ENCODE measurements at regions not wholly inside any gene's neighbourhood (a gene's known extent, or its start where the extent isn't known, plus 50 kb on each side); places are given as distances from the start of the nearest gene placed in this dataset.

- no peaks in the 10 kb centered on the region for H3K4me1 ChIP-seq (ENCODE audit: insufficient read depth, low read length, poor library complexity, severe bottlenecking)
- H3K27me3 ChIP-seq (ENCODE audit: insufficient read depth, low read length, poor library complexity, severe bottlenecking) = no peaks in the 10 kb centered on the region
- H3K9me2 ChIP-seq (replicated peaks; ENCODE audit: low read depth, low read length) = no peaks in the 10 kb centered on the region
- H3K4me3 ChIP-seq (ENCODE audit: low read length, poor library complexity, severe bottlenecking) = no peak overlapping the region
- TF ChIP-seq, protein P1, sequence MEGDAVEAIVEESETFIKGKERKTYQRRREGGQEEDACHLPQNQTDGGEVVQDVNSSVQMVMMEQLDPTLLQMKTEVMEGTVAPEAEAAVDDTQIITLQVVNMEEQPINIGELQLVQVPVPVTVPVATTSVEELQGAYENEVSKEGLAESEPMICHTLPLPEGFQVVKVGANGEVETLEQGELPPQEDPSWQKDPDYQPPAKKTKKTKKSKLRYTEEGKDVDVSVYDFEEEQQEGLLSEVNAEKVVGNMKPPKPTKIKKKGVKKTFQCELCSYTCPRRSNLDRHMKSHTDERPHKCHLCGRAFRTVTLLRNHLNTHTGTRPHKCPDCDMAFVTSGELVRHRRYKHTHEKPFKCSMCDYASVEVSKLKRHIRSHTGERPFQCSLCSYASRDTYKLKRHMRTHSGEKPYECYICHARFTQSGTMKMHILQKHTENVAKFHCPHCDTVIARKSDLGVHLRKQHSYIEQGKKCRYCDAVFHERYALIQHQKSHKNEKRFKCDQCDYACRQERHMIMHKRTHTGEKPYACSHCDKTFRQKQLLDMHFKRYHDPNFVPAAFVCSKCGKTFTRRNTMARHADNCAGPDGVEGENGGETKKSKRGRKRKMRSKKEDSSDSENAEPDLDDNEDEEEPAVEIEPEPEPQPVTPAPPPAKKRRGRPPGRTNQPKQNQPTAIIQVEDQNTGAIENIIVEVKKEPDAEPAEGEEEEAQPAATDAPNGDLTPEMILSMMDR (conservative IDR thresholded peaks at IDR 0.05; ENCODE audit: low read length) = no peak
- no peak for TF ChIP-seq EZH2phosphoT487 (IDR thresholded peaks at IDR 0.05; ENCODE audit: borderline replicate concordance)
- H4K20me1 ChIP-seq (ENCODE audit: insufficient read depth, low read length, poor library complexity, severe bottlenecking) = no peaks in the 10 kb centered on the region
- H3K9ac ChIP-seq (ENCODE audit: low read depth, low read length, poor library complexity, severe bottlenecking) = no peak overlapping the region
- no peaks in the 10 kb centered on the region for H3K9me3 ChIP-seq (ENCODE audit: insufficient read depth, low read depth, low read length)
- no peaks in the 10 kb centered on the region for H3K36me3 ChIP-seq (ENCODE audit: insufficient read depth, low read length)
- no peak overlapping the region for H3K4me2 ChIP-seq (ENCODE audit: low read depth, low read length, poor library complexity, severe bottlenecking)
- H3K79me2 ChIP-seq (ENCODE audit: insufficient read depth, low read length) = no peaks in the 10 kb centered on the region
- no peaks in the 10 kb centered on the region for H3F3A ChIP-seq (ENCODE audit: low read depth)
- H2AFZ ChIP-seq (ENCODE audit: low read length) = no peak overlapping the region
Measured at GRCh38 chr1:209399800-209400199, 183.7 kb upstream of the CAMK1G start.

DNA sequence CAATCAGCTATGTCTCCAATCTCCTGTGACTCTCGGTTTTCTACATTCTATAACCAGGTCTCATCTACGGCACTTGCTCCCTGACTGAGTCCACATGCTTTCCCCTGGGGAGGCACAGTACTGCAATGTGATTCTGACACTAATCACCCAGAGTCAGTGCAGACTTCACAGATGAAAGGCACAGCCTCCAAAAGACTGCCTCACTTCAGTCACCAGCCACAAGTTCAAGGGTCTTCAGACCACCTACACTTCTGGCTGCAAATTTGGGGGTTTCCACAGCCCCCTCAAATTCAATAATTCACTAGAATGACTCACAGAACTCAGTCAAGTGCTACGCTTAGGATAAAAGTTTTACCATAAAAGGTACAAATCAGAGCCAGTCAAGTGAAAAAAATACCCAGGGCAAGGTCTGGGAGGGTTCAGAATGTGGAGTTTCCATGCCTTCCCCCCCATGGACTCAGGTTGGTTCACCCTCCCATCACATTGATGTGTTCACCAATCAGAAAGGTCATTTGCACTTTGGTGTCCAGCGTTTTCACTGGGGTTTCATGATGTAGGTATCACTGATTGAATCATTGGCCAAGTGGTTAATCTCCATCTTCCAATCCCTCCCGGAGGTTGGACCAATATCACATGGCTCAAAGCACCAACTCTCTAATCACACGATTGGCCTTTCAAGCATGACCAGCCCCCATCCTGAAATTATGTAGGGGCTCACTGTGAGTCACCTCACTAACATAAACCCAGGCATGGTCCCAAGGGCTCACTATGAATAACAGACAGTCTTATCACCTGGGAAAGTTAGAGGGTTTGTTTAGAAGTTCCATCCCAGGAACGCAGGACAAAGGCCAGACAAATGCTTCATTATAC lies 182.9 kb upstream of the CAMK1G start:
- Histone ChIP-seq H2AFZ (ENCODE audit: low read length) (no peak overlapping the region), H3K9me3 (ENCODE audit: insufficient read depth, low read depth, low read length) (no peaks in the 10 kb centered on the region), H3K36me3 (ENCODE audit: insufficient read depth, low read length) (no peaks in the 10 kb centered on the region), H3K9me2 (replicated peaks; ENCODE audit: low read depth, low read length) (no peaks in the 10 kb centered on the region), H3K9ac (ENCODE audit: low read depth, low read length, poor library complexity, severe bottlenecking) (no peak overlapping the region), H3K4me3 (ENCODE audit: low read length, poor library complexity, severe bottlenecking) (no peak overlapping the region), H3F3A (ENCODE audit: low read depth) (no peaks in the 10 kb centered on the region), H3K4me1 (ENCODE audit: insufficient read depth, low read length, poor library complexity, severe bottlenecking) (no peaks in the 10 kb centered on the region), H3K79me2 (ENCODE audit: insufficient read depth, low read length) (no peaks in the 10 kb centered on the region), H3K27me3 (ENCODE audit: insufficient read depth, low read length, poor library complexity, severe bottlenecking) (no peaks in the 10 kb centered on the region), H3K4me2 (ENCODE audit: low read depth, low read length, poor library complexity, severe bottlenecking) (no peak overlapping the region), H4K20me1 (ENCODE audit: insufficient read depth, low read length, poor library complexity, severe bottlenecking) (no peaks in the 10 kb centered on the region)
- TF ChIP-seq, protein P1 (conservative IDR thresholded peaks at IDR 0.05; ENCODE audit: low read length) = no peak
- TF ChIP-seq EZH2phosphoT487 (IDR thresholded peaks at IDR 0.05; ENCODE audit: borderline replicate concordance) = no peak

- no peaks in the 10 kb centered on the region for H3K9me2 ChIP-seq (replicated peaks; ENCODE audit: low read depth, low read length)
- no peak overlapping the region for H3K9ac ChIP-seq (ENCODE audit: low read depth, low read length, poor library complexity, severe bottlenecking)
- no peak overlapping the region for H3K4me2 ChIP-seq (ENCODE audit: low read depth, low read length, poor library complexity, severe bottlenecking)
- H3K36me3 ChIP-seq (ENCODE audit: insufficient read depth, low read length) = no peaks in the 10 kb centered on the region
- H3K27me3 ChIP-seq (ENCODE audit: insufficient read depth, low read length, poor library complexity, severe bottlenecking) = no peaks in the 10 kb centered on the region
- H2AFZ ChIP-seq (ENCODE audit: low read length) = no peak overlapping the region
- no peaks in the 10 kb centered on the region for H3F3A ChIP-seq (ENCODE audit: low read depth)
- H3K4me3 ChIP-seq (ENCODE audit: low read length, poor library complexity, severe bottlenecking) = no peak overlapping the region
- no peaks in the 10 kb centered on the region for H3K4me1 ChIP-seq (ENCODE audit: insufficient read depth, low read length, poor library complexity, severe bottlenecking)
- no peaks in the 10 kb centered on the region for H3K9me3 ChIP-seq (ENCODE audit: insufficient read depth, low read depth, low read length)
- TF ChIP-seq EZH2phosphoT487 (IDR thresholded peaks at IDR 0.05; ENCODE audit: borderline replicate concordance) = no peak
- TF ChIP-seq, protein P1 (conservative IDR thresholded peaks at IDR 0.05; ENCODE audit: low read length) = no peak
- H4K20me1 ChIP-seq (ENCODE audit: insufficient read depth, low read length, poor library complexity, severe bottlenecking) = no peaks in the 10 kb centered on the region
- no peaks in the 10 kb centered on the region for H3K79me2 ChIP-seq (ENCODE audit: insufficient read depth, low read length)
Measured at GRCh38 chr1:209402697-209403096, 180.8 kb upstream of the CAMK1G start.

Data from Loucy (cell line).